ENCODE measurements at regions not wholly inside any gene's neighbourhood (a gene's known extent, or its start where the extent isn't known, plus 50 kb on each side); places are given as distances from the start of the nearest gene placed in this dataset.
"Not testable (repeated sequence)": the region's sequence is repeated elsewhere in the genome, so short reads cannot be mapped to it uniquely, and the experiment has no call there.

DNA sequence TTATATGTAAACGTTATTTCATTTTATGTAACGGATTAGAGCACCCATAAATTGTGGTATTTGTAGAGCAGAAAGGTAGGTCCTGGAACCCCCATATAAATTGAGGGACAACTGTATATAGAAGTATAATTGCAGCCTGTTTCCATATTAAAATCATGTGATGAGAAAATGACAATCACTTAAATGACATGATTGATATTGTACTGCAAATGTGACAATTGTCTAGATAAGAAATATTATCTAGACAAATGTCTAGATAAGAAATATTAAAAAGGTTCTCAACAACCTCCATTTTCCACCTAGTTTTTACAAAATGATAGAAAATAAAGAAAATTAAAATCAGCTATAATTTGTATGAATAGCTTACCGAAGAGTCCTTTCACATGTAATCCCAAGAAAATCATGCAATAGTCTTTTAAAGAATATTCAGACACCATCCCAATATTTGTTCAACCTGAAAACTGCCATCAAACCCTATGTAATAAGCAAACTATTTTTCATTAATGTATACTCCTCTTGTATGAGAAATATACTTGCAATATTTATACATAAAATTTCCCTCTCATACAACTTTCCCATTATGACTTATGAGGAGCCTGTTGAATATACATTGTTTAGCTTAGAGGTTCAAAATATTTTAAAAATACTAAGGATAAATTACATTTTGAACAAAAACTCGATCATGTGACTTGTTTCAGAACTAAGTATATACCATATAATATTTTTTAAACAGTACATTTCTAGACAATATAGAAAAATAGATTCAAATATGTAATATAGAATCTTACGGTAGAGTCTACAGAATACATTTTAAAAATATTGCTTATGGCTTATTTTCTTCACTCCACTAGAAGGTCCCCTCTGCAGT lies 153.2 kb downstream of the CRPPA start:
- Histone ChIP-seq H3K27ac (ENCODE audit: low read depth, low read length) (no peak overlapping the region), H3K27me3 (ENCODE audit: control insufficient read depth, low read length) (no peaks in the 10 kb centered on the region), H3K4me1 (ENCODE audit: control insufficient read depth, low read length) (no peaks in the 10 kb centered on the region), H3K4me2 (ENCODE audit: low read length) (no peak overlapping the region), H3K4me3 (ENCODE audit: low read length) (no peak overlapping the region), H3F3A (ENCODE audit: control insufficient read depth, insufficient read depth) (no peaks in the 10 kb centered on the region), H3K79me2 (ENCODE audit: control insufficient read depth, low read length) (no peaks in the 10 kb centered on the region), H3K36me3 (ENCODE audit: control insufficient read depth, low read length) (no peaks in the 10 kb centered on the region), H4K20me1 (ENCODE audit: control insufficient read depth, insufficient read depth, low read depth, low read length) (no peaks in the 10 kb centered on the region), H3K9me3 (ENCODE audit: control insufficient read depth, insufficient read depth, low read length) (no peaks in the 10 kb centered on the region), H3K9me2 (replicated peaks; ENCODE audit: control insufficient read depth, low read length) (no peaks in the 10 kb centered on the region)
- TF ChIP-seq, protein P1, sequence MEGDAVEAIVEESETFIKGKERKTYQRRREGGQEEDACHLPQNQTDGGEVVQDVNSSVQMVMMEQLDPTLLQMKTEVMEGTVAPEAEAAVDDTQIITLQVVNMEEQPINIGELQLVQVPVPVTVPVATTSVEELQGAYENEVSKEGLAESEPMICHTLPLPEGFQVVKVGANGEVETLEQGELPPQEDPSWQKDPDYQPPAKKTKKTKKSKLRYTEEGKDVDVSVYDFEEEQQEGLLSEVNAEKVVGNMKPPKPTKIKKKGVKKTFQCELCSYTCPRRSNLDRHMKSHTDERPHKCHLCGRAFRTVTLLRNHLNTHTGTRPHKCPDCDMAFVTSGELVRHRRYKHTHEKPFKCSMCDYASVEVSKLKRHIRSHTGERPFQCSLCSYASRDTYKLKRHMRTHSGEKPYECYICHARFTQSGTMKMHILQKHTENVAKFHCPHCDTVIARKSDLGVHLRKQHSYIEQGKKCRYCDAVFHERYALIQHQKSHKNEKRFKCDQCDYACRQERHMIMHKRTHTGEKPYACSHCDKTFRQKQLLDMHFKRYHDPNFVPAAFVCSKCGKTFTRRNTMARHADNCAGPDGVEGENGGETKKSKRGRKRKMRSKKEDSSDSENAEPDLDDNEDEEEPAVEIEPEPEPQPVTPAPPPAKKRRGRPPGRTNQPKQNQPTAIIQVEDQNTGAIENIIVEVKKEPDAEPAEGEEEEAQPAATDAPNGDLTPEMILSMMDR (IDR thresholded peaks at IDR 0.05; ENCODE audit: low read depth, low read length, poor library complexity, severe bottlenecking), result no peak
- no peak for TF ChIP-seq EZH2phosphoT487 (IDR thresholded peaks at IDR 0.05; ENCODE audit: borderline replicate concordance, low read length)

DNA sequence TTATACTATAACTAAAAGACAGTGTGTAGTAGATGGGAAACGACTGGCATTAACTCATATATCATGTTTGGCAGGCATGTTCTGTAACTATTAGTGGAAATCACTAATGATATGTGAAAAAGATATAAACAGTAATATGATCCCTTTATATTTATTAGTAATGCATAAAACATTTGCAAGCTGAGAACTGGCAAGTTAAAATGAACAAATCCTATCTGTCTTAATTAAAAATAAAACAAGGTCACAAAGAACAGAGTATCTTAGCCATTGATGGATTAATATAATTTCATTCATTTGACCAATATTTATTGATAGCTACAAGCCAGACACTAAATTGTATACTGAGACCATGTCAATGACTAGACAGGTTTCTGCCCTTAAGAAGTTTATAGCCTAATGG lies 154.5 kb downstream of the CRPPA start:
- Histone ChIP-seq H3K4me3 (ENCODE audit: low read length) (no peak overlapping the region), H3F3A (ENCODE audit: control insufficient read depth, insufficient read depth) (no peaks in the 10 kb centered on the region), H3K27me3 (ENCODE audit: control insufficient read depth, low read length) (no peaks in the 10 kb centered on the region)

DNA sequence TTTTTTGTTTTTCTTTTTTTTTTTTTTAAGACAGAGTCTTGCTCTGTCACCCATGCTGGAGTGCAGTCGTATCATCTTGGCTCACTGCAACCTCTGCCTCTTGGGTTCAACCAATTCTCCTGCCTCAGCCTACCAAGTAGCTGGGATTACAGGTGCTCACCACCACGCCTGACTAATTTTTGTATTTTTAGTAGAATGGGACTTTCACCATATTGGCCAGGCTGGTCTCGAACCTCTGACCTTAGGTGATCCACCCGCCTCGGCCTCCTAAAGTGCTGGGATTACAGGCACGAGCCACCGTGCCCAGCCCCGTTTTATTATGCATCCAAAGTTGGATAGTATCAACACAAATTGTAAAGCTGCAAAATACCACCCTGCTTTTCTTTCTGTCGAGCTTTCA lies 154.9 kb downstream of the CRPPA start:
- not testable (repeated sequence) for H3K79me2 ChIP-seq (ENCODE audit: control insufficient read depth, low read length); H4K20me1 ChIP-seq (ENCODE audit: control insufficient read depth, insufficient read depth, low read depth, low read length); H3K36me3 ChIP-seq (ENCODE audit: control insufficient read depth, low read length); H3K9me2 ChIP-seq (replicated peaks; ENCODE audit: control insufficient read depth, low read length); H3F3A ChIP-seq (ENCODE audit: control insufficient read depth, insufficient read depth); H3K27ac ChIP-seq (ENCODE audit: low read depth, low read length); H3K27me3 ChIP-seq (ENCODE audit: control insufficient read depth, low read length); H3K9me3 ChIP-seq (ENCODE audit: control insufficient read depth, insufficient read depth, low read length); H3K4me1 ChIP-seq (ENCODE audit: control insufficient read depth, low read length); H3K4me2 ChIP-seq (ENCODE audit: low read length); H3K4me3 ChIP-seq (ENCODE audit: low read length)

More for the DNA sequence above, 154.5 kb downstream of the CRPPA start:
- Histone ChIP-seq H4K20me1 (ENCODE audit: control insufficient read depth, insufficient read depth, low read depth, low read length) (no peaks in the 10 kb centered on the region), H3K4me2 (ENCODE audit: low read length) (no peak overlapping the region), H3K36me3 (ENCODE audit: control insufficient read depth, low read length) (no peaks in the 10 kb centered on the region), H3K9me2 (replicated peaks; ENCODE audit: control insufficient read depth, low read length) (no peaks in the 10 kb centered on the region), H3K27ac (ENCODE audit: low read depth, low read length) (no peak overlapping the region), H3K79me2 (ENCODE audit: control insufficient read depth, low read length) (no peaks in the 10 kb centered on the region), H3K9me3 (ENCODE audit: control insufficient read depth, insufficient read depth, low read length) (no peaks in the 10 kb centered on the region), H3K4me1 (ENCODE audit: control insufficient read depth, low read length) (no peaks in the 10 kb centered on the region)
- no peak for TF ChIP-seq EZH2phosphoT487 (IDR thresholded peaks at IDR 0.05; ENCODE audit: borderline replicate concordance, low read length)
- TF ChIP-seq, protein P1 (IDR thresholded peaks at IDR 0.05; ENCODE audit: low read depth, low read length, poor library complexity, severe bottlenecking), result no peak

DNA sequence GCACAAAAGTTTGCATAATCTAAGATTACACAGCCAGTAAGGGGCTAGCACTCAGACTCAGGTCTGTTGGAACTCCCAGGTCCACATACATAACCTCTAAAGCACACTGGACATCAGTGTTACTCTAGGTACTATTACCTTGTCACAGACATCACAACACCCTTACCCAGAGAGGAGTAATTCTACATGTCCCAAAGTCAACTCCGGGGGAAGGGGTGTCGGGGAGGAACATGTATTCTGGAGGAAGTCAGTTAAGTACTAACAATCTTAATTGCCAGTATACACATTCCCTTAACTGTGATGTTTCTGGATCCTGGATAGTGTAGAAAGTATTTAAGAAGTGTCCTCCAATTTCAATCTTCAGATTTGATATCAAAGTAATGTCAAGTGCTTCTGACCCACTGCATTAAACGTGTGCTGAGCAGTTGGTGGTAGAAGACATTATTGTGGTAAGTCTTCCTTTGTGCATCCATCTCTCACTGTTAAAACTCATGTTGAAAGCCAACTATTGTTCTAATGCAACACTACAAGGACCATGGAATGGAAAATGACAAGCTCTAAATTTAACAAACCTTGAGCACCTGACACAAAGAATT lies 155.4 kb downstream of the CRPPA start:
- H3K9me2 ChIP-seq (replicated peaks; ENCODE audit: control insufficient read depth, low read length), result no peaks in the 10 kb centered on the region
- H3K4me3 ChIP-seq (ENCODE audit: low read length), result no peak overlapping the region
- H3K27ac ChIP-seq (ENCODE audit: low read depth, low read length), result no peak overlapping the region
- no peaks in the 10 kb centered on the region for H3F3A ChIP-seq (ENCODE audit: control insufficient read depth, insufficient read depth)
- no peaks in the 10 kb centered on the region for H3K79me2 ChIP-seq (ENCODE audit: control insufficient read depth, low read length)
- no peaks in the 10 kb centered on the region for H3K9me3 ChIP-seq (ENCODE audit: control insufficient read depth, insufficient read depth, low read length)
- no peaks in the 10 kb centered on the region for H4K20me1 ChIP-seq (ENCODE audit: control insufficient read depth, insufficient read depth, low read depth, low read length)
- TF ChIP-seq, protein P1 (IDR thresholded peaks at IDR 0.05; ENCODE audit: low read depth, low read length, poor library complexity, severe bottlenecking), result no peak
- TF ChIP-seq EZH2phosphoT487 (IDR thresholded peaks at IDR 0.05; ENCODE audit: borderline replicate concordance, low read length), result no peak
- no peak overlapping the region for H3K4me2 ChIP-seq (ENCODE audit: low read length)
- no peaks in the 10 kb centered on the region for H3K27me3 ChIP-seq (ENCODE audit: control insufficient read depth, low read length)
- H3K4me1 ChIP-seq (ENCODE audit: control insufficient read depth, low read length), result no peaks in the 10 kb centered on the region
- H3K36me3 ChIP-seq (ENCODE audit: control insufficient read depth, low read length), result no peaks in the 10 kb centered on the region

Measured in DOHH2 (cell line).